ENCODE measurements at regions not wholly inside any gene's neighbourhood (a gene's known extent, or its start where the extent isn't known, plus 50 kb on each side); places are given as distances from the start of the nearest gene placed in this dataset.

- TF ChIP-seq, protein P1, sequence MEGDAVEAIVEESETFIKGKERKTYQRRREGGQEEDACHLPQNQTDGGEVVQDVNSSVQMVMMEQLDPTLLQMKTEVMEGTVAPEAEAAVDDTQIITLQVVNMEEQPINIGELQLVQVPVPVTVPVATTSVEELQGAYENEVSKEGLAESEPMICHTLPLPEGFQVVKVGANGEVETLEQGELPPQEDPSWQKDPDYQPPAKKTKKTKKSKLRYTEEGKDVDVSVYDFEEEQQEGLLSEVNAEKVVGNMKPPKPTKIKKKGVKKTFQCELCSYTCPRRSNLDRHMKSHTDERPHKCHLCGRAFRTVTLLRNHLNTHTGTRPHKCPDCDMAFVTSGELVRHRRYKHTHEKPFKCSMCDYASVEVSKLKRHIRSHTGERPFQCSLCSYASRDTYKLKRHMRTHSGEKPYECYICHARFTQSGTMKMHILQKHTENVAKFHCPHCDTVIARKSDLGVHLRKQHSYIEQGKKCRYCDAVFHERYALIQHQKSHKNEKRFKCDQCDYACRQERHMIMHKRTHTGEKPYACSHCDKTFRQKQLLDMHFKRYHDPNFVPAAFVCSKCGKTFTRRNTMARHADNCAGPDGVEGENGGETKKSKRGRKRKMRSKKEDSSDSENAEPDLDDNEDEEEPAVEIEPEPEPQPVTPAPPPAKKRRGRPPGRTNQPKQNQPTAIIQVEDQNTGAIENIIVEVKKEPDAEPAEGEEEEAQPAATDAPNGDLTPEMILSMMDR (conservative IDR thresholded peaks at IDR 0.05; ENCODE audit: low read depth, low read length), result no peak
- TF ChIP-seq ELK1 (IDR thresholded peaks at IDR 0.05; ENCODE audit: borderline replicate concordance, low read depth, low read length), result no peak
- no peak for TF ChIP-seq POLR2A (IDR thresholded peaks at IDR 0.05; ENCODE audit: low read depth, low read length)
These were observed 134.6 kb downstream of the OLFM1 start for GRCh38 chr9:135221951-135222631.

Data from IMR-90 (cell line).